ENCODE measurements at regions not wholly inside any gene's neighbourhood (a gene's known extent, or its start where the extent isn't known, plus 50 kb on each side); places are given as distances from the start of the nearest gene placed in this dataset.

- TF ChIP-seq CTCF (conservative IDR thresholded peaks at IDR 0.05; ENCODE audit: low read depth, low read length) (no peak), EZH2 (IDR thresholded peaks at IDR 0.05; ENCODE audit: borderline replicate concordance, low read depth, low read length, poor library complexity, severe bottlenecking) (no peak)
Observed at GRCh38 chr6:170137176-170137891, 153.5 kb downstream of the DLL1 start.
